ENCODE measurements at regions not wholly inside any gene's neighbourhood (a gene's known extent, or its start where the extent isn't known, plus 50 kb on each side); places are given as distances from the start of the nearest gene placed in this dataset.

- Mint-ChIP-seq H3K27me3 (no peaks in the 10 kb centered on the region), H3K4me3 (no peak overlapping the region), H3K27ac (no peak overlapping the region), H3K4me1 (no peaks in the 10 kb centered on the region), H3K9me3 (peaks cover 13% of the 10 kb centered on the region), H3K36me3 (no peaks in the 10 kb centered on the region)
- POLR2A ChIA-PET = no interaction called here
- no peak for DNase-seq
- no peak for ATAC-seq (ENCODE audit: low read depth)
These were observed 359.3 kb upstream of the SALL1 start for GRCh38 chr16:51510416-51510815.

GRCh38 chr16:51509336-51509735 lies 358.3 kb upstream of the SALL1 start:
- Mint-ChIP-seq H3K9me3 (peaks cover 13% of the 10 kb centered on the region), H3K27ac (no peak overlapping the region), H3K4me1 (no peaks in the 10 kb centered on the region), H3K36me3 (no peaks in the 10 kb centered on the region), H3K4me3 (no peak overlapping the region), H3K27me3 (no peaks in the 10 kb centered on the region)
- POLR2A ChIA-PET = no interaction called here
- no peak for ATAC-seq (ENCODE audit: low read depth)
- DNase-seq = no peak

GRCh38 chr16:51508490-51509212 lies 357.6 kb upstream of the SALL1 start:
- no peak for ATAC-seq (ENCODE audit: low read depth)

GRCh38 chr16:51507286-51507685 lies 356.2 kb upstream of the SALL1 start:
- no peaks in the 10 kb centered on the region for H3K36me3 Mint-ChIP-seq
- POLR2A ChIA-PET = no interaction called here
- H3K27ac Mint-ChIP-seq = no peak overlapping the region
- H3K4me3 Mint-ChIP-seq = no peak overlapping the region
- ATAC-seq (ENCODE audit: low read depth) = no peak
- H3K27me3 Mint-ChIP-seq = no peaks in the 10 kb centered on the region
- H3K9me3 Mint-ChIP-seq = peaks cover 7% of the 10 kb centered on the region
- DNase-seq = no peak
- no peaks in the 10 kb centered on the region for H3K4me1 Mint-ChIP-seq

More at GRCh38 chr16:51508490-51509212, 357.6 kb upstream of the SALL1 start:
- POLR2A ChIA-PET = no interaction called here
- no peak for DNase-seq
- Mint-ChIP-seq H3K27me3 (no peaks in the 10 kb centered on the region), H3K27ac (no peak overlapping the region), H3K36me3 (no peaks in the 10 kb centered on the region), H3K4me3 (no peak overlapping the region), H3K4me1 (no peaks in the 10 kb centered on the region), H3K9me3 (peaks cover 11% of the 10 kb centered on the region)

- no peaks in the 10 kb centered on the region for H3K4me1 Mint-ChIP-seq
- no peaks in the 10 kb centered on the region for H3K27me3 Mint-ChIP-seq
- POLR2A ChIA-PET = no interaction called here
- H3K4me3 Mint-ChIP-seq = no peak overlapping the region
- H3K9me3 Mint-ChIP-seq = peaks cover 2% of the 10 kb centered on the region
- DNase-seq (no peak), ATAC-seq (ENCODE audit: low read depth) (no peak)
- H3K36me3 Mint-ChIP-seq = no peaks in the 10 kb centered on the region
- no peak overlapping the region for H3K27ac Mint-ChIP-seq
These were observed 349.2 kb upstream of the SALL1 start for GRCh38 chr16:51500306-51500705.

- Mint-ChIP-seq H3K9me3 (peaks cover 2% of the 10 kb centered on the region), H3K27me3 (no peaks in the 10 kb centered on the region), H3K27ac (no peak overlapping the region), H3K36me3 (no peaks in the 10 kb centered on the region), H3K4me1 (no peaks in the 10 kb centered on the region), H3K4me3 (no peak overlapping the region)
- POLR2A ChIA-PET = no interaction called here
- ATAC-seq (ENCODE audit: low read depth) = no peak
- DNase-seq = no peak
These were observed 346.6 kb upstream of the SALL1 start for GRCh38 chr16:51497541-51498211.

- Mint-ChIP-seq H3K36me3 (no peaks in the 10 kb centered on the region), H3K27me3 (no peaks in the 10 kb centered on the region), H3K4me3 (no peak overlapping the region), H3K27ac (no peak overlapping the region), H3K4me1 (no peaks in the 10 kb centered on the region), H3K9me3 (peaks cover 5% of the 10 kb centered on the region)
- ATAC-seq (ENCODE audit: low read depth) = no peak
- POLR2A ChIA-PET = no interaction called here
- no peak for DNase-seq
These were observed 339.8 kb upstream of the SALL1 start for GRCh38 chr16:51490866-51491265.

- Mint-ChIP-seq H3K4me1 (no peaks in the 10 kb centered on the region), H3K27ac (no peak overlapping the region), H3K9me3 (peaks cover 3% of the 10 kb centered on the region), H3K36me3 (no peaks in the 10 kb centered on the region), H3K4me3 (no peak overlapping the region), H3K27me3 (no peaks in the 10 kb centered on the region)
- no peak for ATAC-seq (ENCODE audit: low read depth)
- DNase-seq = no peak
- POLR2A ChIA-PET = no interaction called here
These were observed 336.8 kb upstream of the SALL1 start for GRCh38 chr16:51487880-51488279.

GRCh38 chr16:51474414-51475091 lies 323.5 kb upstream of the SALL1 start:
- no peak for DNase-seq
- ATAC-seq (ENCODE audit: low read depth) = no peak
- Mint-ChIP-seq H3K27ac (no peak overlapping the region), H3K4me3 (no peak overlapping the region), H3K36me3 (no peaks in the 10 kb centered on the region), H3K27me3 (no peaks in the 10 kb centered on the region), H3K4me1 (no peaks in the 10 kb centered on the region), H3K9me3 (peaks cover 7% of the 10 kb centered on the region)
- POLR2A ChIA-PET = no interaction called here

- DNase-seq (no peak), ATAC-seq (ENCODE audit: low read depth) (no peak)
- Mint-ChIP-seq H3K9me3 (peaks cover 6% of the 10 kb centered on the region), H3K27ac (no peak overlapping the region), H3K4me3 (no peak overlapping the region), H3K27me3 (no peaks in the 10 kb centered on the region), H3K4me1 (no peaks in the 10 kb centered on the region), H3K36me3 (no peaks in the 10 kb centered on the region)
- POLR2A ChIA-PET = no interaction called here
These were observed 322.0 kb upstream of the SALL1 start for GRCh38 chr16:51473091-51473490.

GRCh38 chr16:51470492-51470891 lies 319.4 kb upstream of the SALL1 start:
- Mint-ChIP-seq H3K9me3 (peaks cover 5% of the 10 kb centered on the region), H3K4me3 (no peak overlapping the region), H3K27me3 (no peaks in the 10 kb centered on the region), H3K27ac (no peak overlapping the region), H3K4me1 (no peaks in the 10 kb centered on the region), H3K36me3 (no peaks in the 10 kb centered on the region)
- ATAC-seq (ENCODE audit: low read depth) (no peak), DNase-seq (no peak)
- POLR2A ChIA-PET = no interaction called here

- Mint-ChIP-seq H3K4me3 (no peak overlapping the region), H3K27ac (no peak overlapping the region), H3K36me3 (no peaks in the 10 kb centered on the region), H3K27me3 (no peaks in the 10 kb centered on the region), H3K9me3 (peaks cover 1% of the 10 kb centered on the region), H3K4me1 (no peaks in the 10 kb centered on the region)
- POLR2A ChIA-PET = no interaction called here
- DNase-seq = no peak
- no peak for ATAC-seq (ENCODE audit: low read depth)
These were observed 313.9 kb upstream of the SALL1 start for GRCh38 chr16:51464996-51465395.

GRCh38 chr16:51461255-51461654 lies 310.2 kb upstream of the SALL1 start:
- no peak overlapping the region for H3K4me3 Mint-ChIP-seq
- DNase-seq = no peak
- no peaks in the 10 kb centered on the region for H3K27me3 Mint-ChIP-seq
- H3K27ac Mint-ChIP-seq = no peak overlapping the region
- no peaks in the 10 kb centered on the region for H3K4me1 Mint-ChIP-seq
- no peaks in the 10 kb centered on the region for H3K9me3 Mint-ChIP-seq
- no peak for ATAC-seq (ENCODE audit: low read depth)
- no peaks in the 10 kb centered on the region for H3K36me3 Mint-ChIP-seq
- POLR2A ChIA-PET = no interaction called here
